ENCODE measurements at regions not wholly inside any gene's neighbourhood (a gene's known extent, or its start where the extent isn't known, plus 50 kb on each side); places are given as distances from the start of the nearest gene placed in this dataset.

GRCh38 chr3:15998911-15999310, 175.6 kb upstream of the GALNT15 start:
- intact Hi-C loops (cut with micrococcal nuclease; ENCODE audit: unreplicated experiment) (no loop called here), in situ Hi-C loops (cut with MboI) (no loop called here)
- no peak overlapping the region for H3K4me3 ChIP-seq
- no peak overlapping the region for H2AFZ ChIP-seq (ENCODE audit: control insufficient read depth, low read depth, low read length)
- peaks cover 7% of the 10 kb centered on the region for H3K4me1 ChIP-seq (ENCODE audit: control insufficient read depth, insufficient read depth, low read length)
- ATAC-seq, result no peak
- H4K20me1 ChIP-seq (ENCODE audit: control insufficient read depth, insufficient read depth), result no peaks in the 10 kb centered on the region
- WGBS (ENCODE audit: insufficient coverage, insufficient replicate concordance, low lambda C conversion rate, missing lambda C conversion rate), result 24% methylated on average over 3 of the region's 3 CpGs
- no TSS peak for BruUV-seq (replicated peaks)
- H3K4me2 ChIP-seq (ENCODE audit: control insufficient read depth, insufficient read depth), result no peak overlapping the region
- DNase-seq (ENCODE audit: low read depth, low spot score), result no peak
- no peaks in the 10 kb centered on the region for H3K9me3 ChIP-seq (replicated peaks; ENCODE audit: control insufficient read depth, insufficient read depth, low read length)
- H3K27ac ChIP-seq (ENCODE audit: control insufficient read depth, insufficient read depth), result no peak overlapping the region
- no peaks in the 10 kb centered on the region for H3K79me2 ChIP-seq (ENCODE audit: control insufficient read depth, insufficient read depth, low read length)
- FAIRE-seq, result no peak
- ChIA-PET CTCF (interaction anchor here (1.2 to 1.5 kb wide), 2 partner anchors 24 to 173 kb away, joined by 3 read pairs; no protein-coding TSS in a partner anchor), RAD21 (ENCODE audit: unreplicated experiment) (no interaction called here), POLR2A (no interaction called here), SMC1A (ENCODE audit: uncharacterized antibody, unreplicated experiment) (no interaction called here)
- TF ChIP-seq SMAD5 (IDR thresholded peaks at IDR 0.05; ENCODE audit: low read depth), result no peak
- TF ChIP-seq EZH2 (IDR thresholded peaks at IDR 0.05; ENCODE audit: borderline replicate concordance, control insufficient read depth, low read depth, low read length), result no peak
- TF ChIP-seq TCF3 (IDR thresholded peaks at IDR 0.05; ENCODE audit: borderline replicate concordance, insufficient read depth, low read depth, low read length), result no peak
- TF ChIP-seq ZSCAN29 (IDR thresholded peaks at IDR 0.05), result no peak
- TF ChIP-seq SPI1 (IDR thresholded peaks at IDR 0.05; ENCODE audit: borderline replicate concordance, insufficient read depth, low read depth, low read length), result no peak
- no peak for TF ChIP-seq SMARCA5 (IDR thresholded peaks at IDR 0.05)
- no peak for TF ChIP-seq GABPA (IDR thresholded peaks at IDR 0.05; ENCODE audit: low read depth)
- no peak for TF ChIP-seq BCL3 (IDR thresholded peaks at IDR 0.05; ENCODE audit: borderline replicate concordance, insufficient read depth, low read depth, low read length, poor library complexity, severe bottlenecking)
- H3K9ac ChIP-seq (ENCODE audit: control insufficient read depth, insufficient read depth, low read length), result no peak overlapping the region
- H3K27me3 ChIP-seq (replicated peaks in 1 of 2; ENCODE audit: control insufficient read depth in 2 of 2, insufficient read depth in 2 of 2, low read length in 1 of 2), result no peaks in the 10 kb centered on the region
- no peaks in the 10 kb centered on the region for H3K36me3 ChIP-seq (ENCODE audit: control insufficient read depth in 2 of 2, insufficient read depth in 2 of 2, low read length in 1 of 2)

All from GM12878 (cell line).